ENCODE measurements at regions not wholly inside any gene's neighbourhood (a gene's known extent, or its start where the extent isn't known, plus 50 kb on each side); places are given as distances from the start of the nearest gene placed in this dataset.

DNA sequence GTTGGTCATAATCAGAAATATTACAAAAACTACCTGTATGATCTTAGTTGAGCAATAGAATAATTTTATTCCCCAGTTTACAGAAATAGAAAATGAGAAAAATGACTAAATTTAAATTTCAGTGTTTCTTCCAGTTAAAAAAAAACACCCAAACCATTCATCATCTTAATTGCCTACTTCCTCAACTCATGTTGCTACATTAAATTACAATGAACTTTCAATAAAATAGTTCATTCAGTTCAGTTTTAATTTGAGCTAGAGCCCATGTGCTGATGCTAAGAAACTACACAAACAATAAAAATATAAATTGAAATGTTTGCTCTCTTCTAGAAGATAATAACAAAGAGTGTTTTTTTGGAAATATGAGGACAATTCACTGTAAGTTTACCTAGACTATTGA is 820.4 kb downstream of the SLITRK6 start:
- TF ChIP-seq, protein P1, sequence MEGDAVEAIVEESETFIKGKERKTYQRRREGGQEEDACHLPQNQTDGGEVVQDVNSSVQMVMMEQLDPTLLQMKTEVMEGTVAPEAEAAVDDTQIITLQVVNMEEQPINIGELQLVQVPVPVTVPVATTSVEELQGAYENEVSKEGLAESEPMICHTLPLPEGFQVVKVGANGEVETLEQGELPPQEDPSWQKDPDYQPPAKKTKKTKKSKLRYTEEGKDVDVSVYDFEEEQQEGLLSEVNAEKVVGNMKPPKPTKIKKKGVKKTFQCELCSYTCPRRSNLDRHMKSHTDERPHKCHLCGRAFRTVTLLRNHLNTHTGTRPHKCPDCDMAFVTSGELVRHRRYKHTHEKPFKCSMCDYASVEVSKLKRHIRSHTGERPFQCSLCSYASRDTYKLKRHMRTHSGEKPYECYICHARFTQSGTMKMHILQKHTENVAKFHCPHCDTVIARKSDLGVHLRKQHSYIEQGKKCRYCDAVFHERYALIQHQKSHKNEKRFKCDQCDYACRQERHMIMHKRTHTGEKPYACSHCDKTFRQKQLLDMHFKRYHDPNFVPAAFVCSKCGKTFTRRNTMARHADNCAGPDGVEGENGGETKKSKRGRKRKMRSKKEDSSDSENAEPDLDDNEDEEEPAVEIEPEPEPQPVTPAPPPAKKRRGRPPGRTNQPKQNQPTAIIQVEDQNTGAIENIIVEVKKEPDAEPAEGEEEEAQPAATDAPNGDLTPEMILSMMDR (IDR thresholded peaks at IDR 0.05) = no peak
- no peak for TF ChIP-seq EZH2phosphoT487 (IDR thresholded peaks at IDR 0.05)
- no peak for TF ChIP-seq EZH2 (IDR thresholded peaks at IDR 0.05)
